Stimulated activated CD4-positive, alpha-beta T cell treated with anti-CD3 and anti-CD28 coated beads, Interleukin-15, amount 100 ng/mL, for 48 hours (primary cell): ENCODE measurements at regions not wholly inside any gene's neighbourhood (a gene's known extent, or its start where the extent isn't known, plus 50 kb on each side); places are given as distances from the start of the nearest gene placed in this dataset.
"Not testable (repeated sequence)": the region's sequence is repeated elsewhere in the genome, so short reads cannot be mapped to it uniquely, and the experiment has no call there.

Experiments
- DNase-seq, 2 donors: peaks; one replicate each; pipeline ENCODE4 v3.0.0-alpha.2; 2020; ENCODE audit warnings: low read depth in 2 of 2

DNA sequence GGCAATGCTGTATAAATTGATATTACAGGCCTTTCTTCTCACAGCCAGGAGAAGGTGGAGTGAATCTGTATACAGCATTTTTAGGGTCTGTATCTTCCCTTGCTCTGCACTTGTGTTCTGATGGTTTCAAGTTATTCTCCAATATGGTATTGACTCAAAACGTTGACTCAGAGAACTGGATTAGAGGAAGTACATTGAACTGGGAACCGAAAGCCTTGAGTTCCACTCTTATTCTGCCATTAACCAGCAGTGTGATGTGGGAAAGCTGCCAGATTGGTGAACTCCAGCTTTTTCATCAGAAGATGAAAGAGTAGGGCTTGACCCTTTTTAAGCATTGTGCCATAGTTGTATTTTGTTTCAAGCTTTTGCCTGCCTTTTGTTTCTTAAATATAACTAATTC, 167.7 kb downstream of the SPRY2 start:
- DNase-seq: no peak

- no peak for DNase-seq
Observed at GRCh38 chr13:80171096-80171495, 169.8 kb downstream of the SPRY2 start.

DNA sequence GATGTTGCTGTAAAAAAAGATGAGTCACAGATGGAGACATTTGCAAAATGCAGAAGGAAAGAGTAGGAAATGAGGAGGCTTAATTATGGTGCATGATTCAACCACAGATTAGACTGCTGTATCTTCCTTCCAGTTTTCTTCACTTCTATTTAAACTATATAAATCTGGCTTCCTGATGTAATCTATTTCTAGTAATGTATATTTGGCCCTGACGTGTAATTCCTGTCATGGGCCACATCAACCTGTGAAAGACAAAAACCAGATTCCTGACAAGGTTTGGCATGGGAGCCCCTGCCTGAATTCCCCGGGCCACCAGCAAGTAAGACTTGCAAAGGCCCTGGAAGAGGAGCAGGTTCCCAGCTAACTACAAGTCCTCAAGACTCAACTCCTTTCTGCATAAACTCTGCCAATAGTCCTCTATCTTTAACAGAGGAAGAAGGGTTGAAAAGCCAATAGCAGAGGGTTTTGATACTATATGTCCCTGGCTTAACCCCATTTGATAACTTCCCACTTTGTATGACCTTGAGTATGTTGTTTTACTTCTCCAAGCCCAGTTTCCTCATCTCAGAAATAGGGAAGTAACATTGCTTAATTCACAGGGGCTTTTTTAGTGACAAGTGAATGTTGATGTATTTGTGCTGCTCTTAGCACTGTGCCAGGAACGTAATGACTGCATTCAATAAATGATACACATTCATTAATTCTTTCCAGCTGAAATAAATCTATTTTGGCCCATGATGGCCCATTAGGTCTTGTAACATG, 172.7 kb downstream of the SPRY2 start:
- DNase-seq: no peak

DNA sequence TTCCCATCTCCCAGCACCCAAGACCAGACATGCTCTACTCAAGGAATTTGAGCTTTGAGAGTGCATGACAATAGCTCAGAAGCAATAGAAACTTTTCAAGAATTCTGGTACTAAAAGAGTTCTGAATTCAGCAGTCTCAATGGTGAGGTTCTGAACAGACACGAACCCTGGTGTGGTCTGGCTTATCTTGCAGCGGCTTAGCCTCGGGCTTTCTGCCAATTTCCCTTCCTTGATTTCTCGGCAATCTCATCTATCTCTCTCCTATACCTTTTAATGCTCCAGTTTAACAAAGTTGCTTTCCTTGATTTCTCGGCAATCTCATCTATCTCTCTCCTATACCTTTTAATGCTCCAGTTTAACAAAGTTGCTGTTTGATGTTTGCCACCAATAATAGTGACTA, 174.6 kb downstream of the SPRY2 start:
- no peak for DNase-seq

DNA sequence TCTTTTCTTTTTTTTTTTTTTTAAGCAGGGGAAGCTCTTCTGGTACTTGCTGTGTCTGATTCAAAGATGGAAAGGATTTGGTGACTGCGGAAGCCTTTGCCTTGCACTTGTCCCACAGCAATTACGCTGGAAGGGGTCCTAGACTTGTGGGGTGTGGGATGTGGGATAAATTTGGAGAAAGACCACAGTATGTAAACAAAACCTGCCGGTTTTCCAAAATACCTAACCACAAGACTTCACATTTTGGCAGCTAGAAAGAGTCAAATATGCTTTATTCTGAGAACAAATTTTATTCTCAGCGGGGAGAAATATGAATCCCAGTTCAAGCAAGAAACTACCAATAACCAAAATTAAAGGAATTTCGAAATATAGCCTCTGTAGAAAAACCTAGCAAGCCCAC, 176.5 kb downstream of the SPRY2 start:
- no peak for DNase-seq

GRCh38 chr13:80161896-80162295, 179.0 kb downstream of the SPRY2 start:
- DNase-seq: no peak

DNA sequence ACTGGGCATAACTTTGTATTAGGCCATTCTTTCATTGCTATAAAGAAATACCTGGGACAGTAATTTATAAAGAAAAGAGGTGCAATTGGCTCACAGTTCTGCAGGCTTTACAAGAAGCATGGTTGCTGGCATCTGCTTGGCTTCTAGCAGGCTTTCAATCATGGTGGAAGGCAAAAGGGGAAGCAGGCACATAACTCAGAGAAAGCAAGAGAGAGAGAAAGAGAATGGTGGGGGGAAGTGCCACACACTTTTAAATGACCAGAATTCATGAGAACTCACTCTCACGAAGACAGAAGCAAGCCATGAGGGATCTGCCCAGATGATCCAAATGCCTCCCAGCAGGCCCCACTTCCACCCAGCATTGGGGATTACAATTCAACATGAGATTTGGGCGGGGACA, 179.7 kb downstream of the SPRY2 start:
- DNase-seq: no peak

DNA sequence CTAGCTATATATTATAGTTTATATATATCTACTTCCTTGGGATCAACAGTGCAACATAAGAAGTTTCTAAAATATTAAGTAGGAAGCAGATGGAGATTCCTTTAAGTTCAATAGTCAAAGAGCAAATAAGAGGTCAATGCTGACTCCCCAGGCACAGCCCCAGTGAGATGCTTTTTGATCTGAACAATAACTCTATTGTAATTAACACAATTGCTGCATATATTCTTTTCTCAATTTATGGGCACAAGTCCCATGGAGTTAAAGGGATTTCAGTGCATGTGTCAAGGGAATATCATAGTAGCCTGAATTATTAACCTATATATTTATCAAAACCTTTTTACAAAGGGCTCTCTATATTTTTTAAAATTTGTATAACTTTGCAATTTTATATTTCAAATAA, 180.8 kb downstream of the SPRY2 start:
- no peak for DNase-seq

- no peak for DNase-seq
Observed at GRCh38 chr13:80157261-80157932, 183.5 kb downstream of the SPRY2 start.

GRCh38 chr13:80152142-80152541, 188.8 kb downstream of the SPRY2 start:
- DNase-seq: not testable (repeated sequence)

- no peak for DNase-seq
Observed at GRCh38 chr13:80151016-80151415, 189.9 kb downstream of the SPRY2 start.

DNA sequence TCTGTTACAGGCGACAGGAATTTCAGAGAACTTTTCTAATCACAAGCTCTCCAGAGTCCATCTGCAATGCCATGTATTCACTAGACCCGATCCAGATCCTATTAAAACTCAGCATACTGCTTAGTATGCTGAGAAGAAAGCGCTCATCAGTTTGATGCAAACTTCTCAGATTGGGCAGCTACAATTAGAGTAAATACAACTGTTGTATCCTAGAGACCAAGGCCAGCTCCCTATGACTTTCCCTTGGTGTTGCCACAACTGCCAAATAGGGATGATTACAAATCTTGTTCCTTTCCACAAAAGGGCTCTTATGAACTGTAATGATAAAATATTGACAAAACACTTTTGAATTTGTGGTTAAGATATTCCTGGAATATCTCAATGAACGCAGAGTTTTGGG, 191.2 kb downstream of the SPRY2 start:
- no peak for DNase-seq

GRCh38 chr13:80145171-80145690, 195.7 kb downstream of the SPRY2 start:
- no peak for DNase-seq

GRCh38 chr13:80144493-80144892, 196.4 kb downstream of the SPRY2 start:
- no peak for DNase-seq

DNA sequence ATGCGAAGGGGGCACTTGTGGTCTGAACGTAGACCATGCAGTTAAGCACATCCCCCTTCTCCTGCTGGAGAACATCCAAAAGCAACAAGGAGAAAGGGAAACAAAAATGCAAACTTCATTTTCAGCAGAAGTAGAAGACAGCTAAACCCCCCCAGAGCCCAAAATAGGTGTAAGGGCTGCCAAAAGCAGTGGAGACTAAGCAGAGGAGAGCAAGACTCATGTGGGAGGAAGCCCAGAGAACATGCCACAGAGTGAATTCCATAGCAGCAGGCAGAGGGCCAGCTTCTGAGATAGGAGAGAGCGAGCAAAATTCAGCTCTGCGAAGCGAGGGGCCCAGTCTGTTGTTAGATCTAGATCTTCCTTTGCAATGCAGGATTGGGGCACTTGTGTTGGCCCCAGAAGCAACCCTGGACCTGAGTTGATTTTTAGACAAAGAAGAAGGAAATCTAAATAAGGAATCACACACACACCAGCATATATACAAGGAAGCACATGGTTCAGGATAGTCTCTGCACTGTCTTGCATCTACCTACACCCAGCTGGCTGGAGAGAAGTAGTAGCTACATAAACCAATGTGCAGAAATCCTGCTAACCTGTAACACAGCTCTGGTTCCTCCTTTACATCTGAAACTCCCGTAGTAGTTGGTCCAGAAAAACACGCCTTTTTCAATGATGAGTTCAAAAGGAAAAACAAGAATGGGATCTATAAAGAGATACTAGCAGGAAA, 199.6 kb downstream of the SPRY2 start:
- no peak for DNase-seq

GRCh38 chr13:80140685-80141084, 200.2 kb downstream of the SPRY2 start:
- DNase-seq: no peak

DNA sequence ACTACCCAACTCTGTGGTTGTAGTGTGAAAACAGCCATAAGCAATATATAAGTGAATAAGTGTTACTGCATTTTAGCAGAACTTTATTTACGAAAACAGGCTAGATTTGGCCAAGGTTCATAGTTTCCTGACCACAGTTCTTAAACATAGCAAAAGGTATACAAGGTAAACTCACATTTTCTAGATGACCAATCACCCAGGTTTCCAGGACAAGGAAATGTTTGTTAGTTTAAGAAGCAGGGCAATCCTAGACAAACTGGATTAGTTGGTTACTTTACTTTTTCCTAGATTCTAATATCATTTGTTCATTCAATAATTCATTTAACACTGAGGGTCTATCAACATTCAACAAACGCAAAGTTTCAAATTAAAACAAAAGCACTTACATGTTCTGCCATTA, 201.7 kb downstream of the SPRY2 start:
- DNase-seq: no peak

DNA sequence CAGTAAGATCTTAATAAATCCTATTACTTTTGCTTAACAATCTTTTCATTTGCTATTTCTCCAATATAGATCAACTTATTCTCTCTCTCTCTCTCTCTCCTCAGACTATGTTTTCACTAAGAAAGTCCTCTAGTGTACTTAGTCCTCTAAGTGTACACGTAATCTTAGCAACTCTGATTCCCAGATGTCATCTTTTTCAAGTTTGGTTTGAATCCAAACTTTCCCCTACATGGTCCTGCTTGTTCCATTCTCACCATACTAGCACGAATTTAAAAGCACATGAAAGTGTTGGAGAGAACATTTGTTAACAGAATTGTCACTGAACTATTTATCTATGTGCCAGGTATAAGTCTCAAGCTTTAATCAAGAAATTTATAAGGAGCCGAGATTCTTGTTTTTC, 202.9 kb downstream of the SPRY2 start:
- no peak for DNase-seq

- no peak for DNase-seq
Observed at GRCh38 chr13:80134346-80134745, 206.6 kb downstream of the SPRY2 start.

GRCh38 chr13:80133631-80134261, 207.2 kb downstream of the SPRY2 start:
- DNase-seq: no peak

- DNase-seq: no peak
Observed at GRCh38 chr13:80132741-80133601, 208.0 kb downstream of the SPRY2 start.
